ENCODE measurements at regions not wholly inside any gene's neighbourhood (a gene's known extent, or its start where the extent isn't known, plus 50 kb on each side); places are given as distances from the start of the nearest gene placed in this dataset.

GRCh38 chr11:80626721-80627120, 1185.9 kb upstream of the TENM4 start:
- Histone ChIP-seq H3K4me3 (no peak overlapping the region), H3K27me3 (no peaks in the 10 kb centered on the region), H3K9me3 (no peaks in the 10 kb centered on the region), H3K27ac (no peak overlapping the region), H3K4me1 (no peaks in the 10 kb centered on the region), H3K36me3 (no peaks in the 10 kb centered on the region)
- intact Hi-C loops (cut with DNase I; ENCODE audit: low total_unique reads): no loop called here
- no peak for DNase-seq
- no peak for TF ChIP-seq CTCF (IDR thresholded peaks at IDR 0.05)

- Histone ChIP-seq H3K4me3 (no peak overlapping the region), H3K27ac (no peak overlapping the region), H3K27me3 (no peaks in the 10 kb centered on the region), H3K4me1 (no peaks in the 10 kb centered on the region), H3K36me3 (no peaks in the 10 kb centered on the region), H3K9me3 (no peaks in the 10 kb centered on the region)
- intact Hi-C loops (cut with DNase I; ENCODE audit: low total_unique reads): no loop called here
- TF ChIP-seq CTCF (IDR thresholded peaks at IDR 0.05): no peak
- no peak for DNase-seq
Measured at GRCh38 chr11:80625563-80625962, 1184.7 kb upstream of the TENM4 start.

GRCh38 chr11:80621871-80622270, 1181.0 kb upstream of the TENM4 start:
- TF ChIP-seq CTCF (IDR thresholded peaks at IDR 0.05): no peak

GRCh38 chr11:80620867-80621266, 1180.0 kb upstream of the TENM4 start:
- no peaks in the 10 kb centered on the region for H3K9me3 ChIP-seq
- no peak for TF ChIP-seq CTCF (IDR thresholded peaks at IDR 0.05)
- H3K36me3 ChIP-seq: no peaks in the 10 kb centered on the region
- H3K4me1 ChIP-seq: no peaks in the 10 kb centered on the region
- intact Hi-C loops (cut with DNase I; ENCODE audit: low total_unique reads): no loop called here
- no peak for DNase-seq
- no peaks in the 10 kb centered on the region for H3K27me3 ChIP-seq
- H3K27ac ChIP-seq: no peak overlapping the region
- no peak overlapping the region for H3K4me3 ChIP-seq

More at GRCh38 chr11:80621871-80622270, 1181.0 kb upstream of the TENM4 start:
- Histone ChIP-seq H3K4me1 (no peaks in the 10 kb centered on the region), H3K4me3 (no peak overlapping the region), H3K27ac (no peak overlapping the region), H3K9me3 (no peaks in the 10 kb centered on the region), H3K36me3 (no peaks in the 10 kb centered on the region), H3K27me3 (no peaks in the 10 kb centered on the region)
- no peak for DNase-seq
- intact Hi-C loops (cut with DNase I; ENCODE audit: low total_unique reads): no loop called here

- no peaks in the 10 kb centered on the region for H3K9me3 ChIP-seq
- TF ChIP-seq CTCF (IDR thresholded peaks at IDR 0.05): no peak
- H3K36me3 ChIP-seq: no peaks in the 10 kb centered on the region
- no peak for DNase-seq
- no peaks in the 10 kb centered on the region for H3K4me1 ChIP-seq
- intact Hi-C loops (cut with DNase I; ENCODE audit: low total_unique reads): no loop called here
- no peak overlapping the region for H3K27ac ChIP-seq
- no peaks in the 10 kb centered on the region for H3K27me3 ChIP-seq
- no peak overlapping the region for H3K4me3 ChIP-seq
Measured at GRCh38 chr11:80617156-80617555, 1176.3 kb upstream of the TENM4 start.

All from tibial artery (tissue), 4 donors.